PFSK-1 (cell line): ENCODE measurements at regions not wholly inside any gene's neighbourhood (a gene's known extent, or its start where the extent isn't known, plus 50 kb on each side); places are given as distances from the start of the nearest gene placed in this dataset.

ENCODE experiments used
- POLR2AphosphoS5 ChIP-seq: IDR thresholded peaks from 2 replicates; pipeline ENCODE4 v1.6.1; 2012; ENCODE audit warnings: low read depth, mild to moderate bottlenecking, control low read depth, low read length, moderate library complexity
- TAF1 ChIP-seq: IDR thresholded peaks from 2 replicates; pipeline ENCODE4 v1.6.1; 2012; ENCODE audit warnings: low read length, control low read depth, borderline replicate concordance; ENCODE audit not compliant: insufficient read depth
- TF ChIP-seq, protein P1 (sequence below), 2 experiments: IDR thresholded peaks; 2 replicates each; pipeline versions ENCODE4 v1.6.1 to v1.8.0; 2011 to 2012; ENCODE audit warnings: low read depth in 2 of 2, low read length in 2 of 2, control low read depth in 1 of 2, inconsistent platforms in 1 of 2, mild to moderate bottlenecking in 1 of 2, moderate library complexity in 1 of 2; ENCODE audit not compliant: insufficient read depth in 1 of 2

DNA sequence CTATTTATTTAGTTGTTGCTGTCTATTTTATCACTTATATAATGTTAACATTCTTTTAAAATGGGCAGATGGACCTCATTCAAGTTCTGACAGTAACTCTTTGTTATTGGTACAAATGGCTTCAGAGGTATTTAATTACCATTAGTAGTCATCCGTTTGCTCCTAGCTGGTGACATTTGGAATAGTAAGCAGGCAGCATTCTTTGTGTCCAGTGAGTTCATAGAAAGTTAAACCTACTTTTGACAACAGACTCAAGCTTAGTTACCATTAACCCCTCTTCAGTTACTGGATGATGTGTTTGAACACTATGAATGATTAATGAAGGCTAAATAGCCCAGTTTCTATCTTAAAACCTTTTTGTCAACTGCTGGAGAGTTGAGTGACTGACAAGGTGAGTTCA lies 500.7 kb upstream of the ATP11B start:
- TF ChIP-seq POLR2AphosphoS5, result no peak
- TF ChIP-seq, protein P1, sequence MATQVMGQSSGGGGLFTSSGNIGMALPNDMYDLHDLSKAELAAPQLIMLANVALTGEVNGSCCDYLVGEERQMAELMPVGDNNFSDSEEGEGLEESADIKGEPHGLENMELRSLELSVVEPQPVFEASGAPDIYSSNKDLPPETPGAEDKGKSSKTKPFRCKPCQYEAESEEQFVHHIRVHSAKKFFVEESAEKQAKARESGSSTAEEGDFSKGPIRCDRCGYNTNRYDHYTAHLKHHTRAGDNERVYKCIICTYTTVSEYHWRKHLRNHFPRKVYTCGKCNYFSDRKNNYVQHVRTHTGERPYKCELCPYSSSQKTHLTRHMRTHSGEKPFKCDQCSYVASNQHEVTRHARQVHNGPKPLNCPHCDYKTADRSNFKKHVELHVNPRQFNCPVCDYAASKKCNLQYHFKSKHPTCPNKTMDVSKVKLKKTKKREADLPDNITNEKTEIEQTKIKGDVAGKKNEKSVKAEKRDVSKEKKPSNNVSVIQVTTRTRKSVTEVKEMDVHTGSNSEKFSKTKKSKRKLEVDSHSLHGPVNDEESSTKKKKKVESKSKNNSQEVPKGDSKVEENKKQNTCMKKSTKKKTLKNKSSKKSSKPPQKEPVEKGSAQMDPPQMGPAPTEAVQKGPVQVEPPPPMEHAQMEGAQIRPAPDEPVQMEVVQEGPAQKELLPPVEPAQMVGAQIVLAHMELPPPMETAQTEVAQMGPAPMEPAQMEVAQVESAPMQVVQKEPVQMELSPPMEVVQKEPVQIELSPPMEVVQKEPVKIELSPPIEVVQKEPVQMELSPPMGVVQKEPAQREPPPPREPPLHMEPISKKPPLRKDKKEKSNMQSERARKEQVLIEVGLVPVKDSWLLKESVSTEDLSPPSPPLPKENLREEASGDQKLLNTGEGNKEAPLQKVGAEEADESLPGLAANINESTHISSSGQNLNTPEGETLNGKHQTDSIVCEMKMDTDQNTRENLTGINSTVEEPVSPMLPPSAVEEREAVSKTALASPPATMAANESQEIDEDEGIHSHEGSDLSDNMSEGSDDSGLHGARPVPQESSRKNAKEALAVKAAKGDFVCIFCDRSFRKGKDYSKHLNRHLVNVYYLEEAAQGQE (IDR thresholded peaks at IDR 0.05; ENCODE audit: insufficient read depth in 1 of 2, low read depth in 2 of 2, low read length in 2 of 2), result no peak
- no peak for TF ChIP-seq TAF1
